Hematopoietic multipotent progenitor cell treated with erythropoietin and hydrocortisone succinate and interleukin-3 and kit ligand, for 4 days (in vitro differentiated cells): ENCODE measurements at regions not wholly inside any gene's neighbourhood (a gene's known extent, or its start where the extent isn't known, plus 50 kb on each side); places are given as distances from the start of the nearest gene placed in this dataset.
A peak's percentile ranks its signal among the peaks of the same experiment; 100 is the strongest.
"Not testable (repeated sequence)": the region's sequence is repeated elsewhere in the genome, so short reads cannot be mapped to it uniquely, and the experiment has no call there.

Source experiments
- DNase-seq: peaks from one replicate; pipeline ENCODE4 v3.0.0-alpha.2; 2015

- DNase-seq, result peak; percentile 65
Measured at GRCh38 chr4:173091362-173091761, 77.2 kb upstream of the GALNT7 start.

GRCh38 chr4:173091958-173092357, 76.7 kb upstream of the GALNT7 start:
- DNase-seq, result peak; percentile 52

GRCh38 chr4:173093361-173093760, 75.2 kb upstream of the GALNT7 start:
- DNase-seq, result no peak

- no peak for DNase-seq
Measured at GRCh38 chr4:173094739-173095421, 73.7 kb upstream of the GALNT7 start.

- DNase-seq, result not testable (repeated sequence)
Measured at GRCh38 chr4:173099447-173099846, 69.2 kb upstream of the GALNT7 start.

- no peak for DNase-seq
Measured at GRCh38 chr4:173111031-173111430, 57.6 kb upstream of the GALNT7 start.

- DNase-seq, result not testable (repeated sequence)
Measured at GRCh38 chr4:173117430-173117829, 51.2 kb upstream of the GALNT7 start.
